Gastroesophageal sphincter (tissue), 4 donors: ENCODE measurements at regions not wholly inside any gene's neighbourhood (a gene's known extent, or its start where the extent isn't known, plus 50 kb on each side); places are given as distances from the start of the nearest gene placed in this dataset.

Experiments used
- ATAC-seq: fragments of 150-250 bp; one replicate; pipeline ENCODE4 v1.9.1; 2016; ENCODE audit warnings: mild to moderate bottlenecking, moderate library complexity
- H3K27ac ChIP-seq, 4 donors: fragments of 200-600 bp; sonication (generic) in 3 of 4; 1 replicate in 3 of 4; 2 replicates in 1 of 4; pipeline ENCODE4 v1.5.1; 2016 to 2019
- H3K27me3 ChIP-seq: fragments of 200-600 bp; sonication (generic); one replicate; pipeline ENCODE4 v1.5.1; 2019
- H3K36me3 ChIP-seq, 2 donors: fragments of 200-600 bp; sonication (generic); one replicate each; pipeline ENCODE4 v1.5.1; 2019; ENCODE audit warnings: control low read depth in 1 of 2
- H3K4me1 ChIP-seq, 3 donors: fragments of 200-600 bp; sonication (generic); 1 replicate in 2 of 3; 2 replicates in 1 of 3; pipeline ENCODE4 v1.5.1; 2016 to 2019; ENCODE audit warnings: control low read depth in 2 of 3
- H3K4me3 ChIP-seq, 2 donors: fragments of 200-600 bp; sonication (generic); one replicate each; pipeline ENCODE4 v1.5.1; 2019; ENCODE audit warnings: mild to moderate bottlenecking in 1 of 2, moderate library complexity in 1 of 2
- H3K9me3 ChIP-seq, 3 donors: fragments of 200-600 bp; sonication (generic); one replicate each; pipeline ENCODE4 v1.5.1; 2017 to 2019; ENCODE audit warnings: control low read depth in 2 of 3
- EP300 ChIP-seq: sonication (generic); formaldehyde crosslinking; IDR thresholded peaks from one replicate; pipeline ENCODE4 v1.6.1; 2017; ENCODE audit warnings: antibody characterized with exemption, mild to moderate bottlenecking
- POLR2A ChIP-seq, 2 donors: fragments of 450-650 bp; IDR thresholded peaks; one replicate each; pipeline ENCODE4 v1.6.1; 2017; ENCODE audit warnings: antibody characterized with exemption in 2 of 2, mild to moderate bottlenecking in 2 of 2, moderate library complexity in 1 of 2
- POLR2AphosphoS5 ChIP-seq: sonication (generic); formaldehyde crosslinking; IDR thresholded peaks from one replicate; pipeline ENCODE4 v1.6.1; 2017; ENCODE audit warnings: antibody characterized with exemption
- WGBS, 2 donors: methylation state at CpG; one replicate each; pipeline ENCODE4 v1.1.5; 2018; ENCODE audit warnings: low coverage in 1 of 2; 5-methylcytosine and 5-hydroxymethylcytosine counted together
- TF ChIP-seq, protein P1 (sequence below), 4 experiments: fragments of 200-600 bp in 2 of 4; fragments of 450-650 bp in 2 of 4; sonication (generic) in 1 of 4; IDR thresholded peaks; one replicate each; pipeline ENCODE4 v1.5.1; 2017 to 2019; ENCODE audit warnings: antibody characterized with exemption in 4 of 4, mild to moderate bottlenecking in 2 of 4, moderate library complexity in 2 of 4

DNA sequence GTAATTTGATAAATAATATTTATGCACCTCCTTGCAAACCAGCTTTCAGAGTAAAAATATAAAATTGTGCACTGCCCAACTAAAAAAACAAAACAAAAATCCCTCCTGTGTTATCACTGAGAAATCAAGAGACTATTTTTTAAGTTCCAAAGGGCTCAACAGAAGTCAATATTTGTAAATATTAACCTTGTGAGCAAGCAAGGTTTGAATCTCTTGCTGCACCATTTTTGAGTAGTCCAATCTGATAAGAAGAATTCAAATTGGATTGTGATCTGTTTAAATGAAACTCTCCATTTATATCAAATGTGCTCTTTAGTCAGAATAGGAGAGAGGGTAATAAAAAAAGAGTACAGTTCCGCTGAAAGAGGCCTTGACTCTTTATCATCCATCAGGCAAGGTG is 520.2 kb downstream of the RAB28 start:
- Histone ChIP-seq H3K9me3 (no peaks in the 10 kb centered on the region), H3K27ac (no peak overlapping the region), H3K27me3 (no peaks in the 10 kb centered on the region), H3K36me3 (no peaks in the 10 kb centered on the region), H3K4me1 (no peaks in the 10 kb centered on the region), H3K4me3 (no peak overlapping the region)
- ATAC-seq = no peak
- 69 to 100% methylated on average over 1 of the region's 1 CpG for WGBS, 2 donors
- TF ChIP-seq, protein P1, sequence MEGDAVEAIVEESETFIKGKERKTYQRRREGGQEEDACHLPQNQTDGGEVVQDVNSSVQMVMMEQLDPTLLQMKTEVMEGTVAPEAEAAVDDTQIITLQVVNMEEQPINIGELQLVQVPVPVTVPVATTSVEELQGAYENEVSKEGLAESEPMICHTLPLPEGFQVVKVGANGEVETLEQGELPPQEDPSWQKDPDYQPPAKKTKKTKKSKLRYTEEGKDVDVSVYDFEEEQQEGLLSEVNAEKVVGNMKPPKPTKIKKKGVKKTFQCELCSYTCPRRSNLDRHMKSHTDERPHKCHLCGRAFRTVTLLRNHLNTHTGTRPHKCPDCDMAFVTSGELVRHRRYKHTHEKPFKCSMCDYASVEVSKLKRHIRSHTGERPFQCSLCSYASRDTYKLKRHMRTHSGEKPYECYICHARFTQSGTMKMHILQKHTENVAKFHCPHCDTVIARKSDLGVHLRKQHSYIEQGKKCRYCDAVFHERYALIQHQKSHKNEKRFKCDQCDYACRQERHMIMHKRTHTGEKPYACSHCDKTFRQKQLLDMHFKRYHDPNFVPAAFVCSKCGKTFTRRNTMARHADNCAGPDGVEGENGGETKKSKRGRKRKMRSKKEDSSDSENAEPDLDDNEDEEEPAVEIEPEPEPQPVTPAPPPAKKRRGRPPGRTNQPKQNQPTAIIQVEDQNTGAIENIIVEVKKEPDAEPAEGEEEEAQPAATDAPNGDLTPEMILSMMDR (IDR thresholded peaks at IDR 0.05) = no peak
- TF ChIP-seq EP300 (no peak), POLR2AphosphoS5 (no peak), POLR2A (IDR thresholded peaks at IDR 0.05) (no peak)

DNA sequence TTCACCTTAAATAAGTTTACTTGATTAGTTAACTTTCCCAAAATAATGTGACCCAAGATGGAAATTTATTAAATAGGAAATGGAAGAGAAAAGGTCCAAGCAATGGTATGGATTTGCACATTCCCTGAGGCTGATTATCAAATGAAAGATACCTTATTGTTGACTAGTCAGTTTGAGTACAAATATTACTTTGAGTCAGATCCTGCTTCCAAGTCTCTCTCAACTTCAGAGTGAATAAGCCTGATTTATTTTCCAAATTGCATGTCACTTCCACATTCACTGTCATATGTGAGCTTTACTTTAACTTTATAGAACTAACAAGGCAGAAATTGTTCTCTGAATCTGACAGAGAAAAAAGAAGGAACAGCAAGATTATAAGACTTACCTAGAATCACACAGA is 520.8 kb downstream of the RAB28 start:
- Histone ChIP-seq H3K4me1 (no peaks in the 10 kb centered on the region), H3K9me3 (no peaks in the 10 kb centered on the region), H3K27me3 (no peaks in the 10 kb centered on the region), H3K36me3 (no peaks in the 10 kb centered on the region), H3K4me3 (no peak overlapping the region), H3K27ac (no peak overlapping the region)
- ATAC-seq = no peak
- TF ChIP-seq POLR2A (IDR thresholded peaks at IDR 0.05) = no peak
- TF ChIP-seq EP300 = no peak
- no peak for TF ChIP-seq POLR2AphosphoS5
- TF ChIP-seq, protein P1 (IDR thresholded peaks at IDR 0.05) = no peak

DNA sequence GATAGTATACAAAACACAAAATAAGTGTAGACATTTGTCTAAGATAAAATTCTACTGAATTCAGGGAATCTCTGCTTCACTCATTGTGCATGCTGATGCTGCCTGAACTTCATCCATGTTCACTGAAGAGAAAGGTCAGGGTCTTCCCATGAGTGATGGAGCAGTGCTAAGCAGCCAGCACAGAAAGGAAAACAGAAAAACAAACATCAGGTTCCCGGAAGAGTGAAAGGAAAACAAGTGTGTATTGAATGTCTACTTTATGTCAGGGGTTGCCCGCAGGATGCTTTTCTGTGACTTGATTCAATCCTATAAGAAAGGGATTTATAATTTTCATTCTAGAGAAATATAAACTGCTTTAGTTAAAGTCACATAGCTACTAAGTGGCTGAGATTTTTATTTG is 522.4 kb downstream of the RAB28 start:
- TF ChIP-seq, protein P1 (IDR thresholded peaks at IDR 0.05) = no peak
- TF ChIP-seq POLR2AphosphoS5 = no peak
- 69 to 82% methylated on average over 2 of the region's 2 CpGs for WGBS, 2 donors
- Histone ChIP-seq H3K4me1 (no peaks in the 10 kb centered on the region), H3K27ac (no peak overlapping the region), H3K4me3 (no peak overlapping the region), H3K27me3 (no peaks in the 10 kb centered on the region), H3K36me3 (no peaks in the 10 kb centered on the region), H3K9me3 (no peaks in the 10 kb centered on the region)
- ATAC-seq = no peak

DNA sequence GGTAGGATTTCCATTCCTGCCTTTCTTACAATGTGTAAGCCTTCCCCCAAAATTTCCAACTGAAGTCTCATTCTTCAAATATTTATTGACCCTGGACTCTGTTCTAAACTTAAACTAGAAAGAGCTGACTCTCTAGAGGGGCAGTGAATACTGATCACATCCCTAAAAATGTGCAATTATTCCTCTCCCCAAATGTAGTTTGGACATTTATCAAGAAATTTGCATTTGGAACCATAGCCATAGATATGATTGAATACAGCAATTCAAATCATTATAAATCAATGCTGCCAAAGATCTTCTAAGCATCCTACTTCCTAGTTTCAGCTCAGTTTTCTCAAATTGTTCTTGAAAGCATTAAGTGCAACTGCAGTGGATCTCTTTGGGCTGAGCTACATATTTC is 525.7 kb downstream of the RAB28 start:
- TF ChIP-seq, protein P1 (IDR thresholded peaks at IDR 0.05) = no peak
- TF ChIP-seq POLR2AphosphoS5 = no peak
- TF ChIP-seq EP300 = no peak
- TF ChIP-seq POLR2A (IDR thresholded peaks at IDR 0.05) = no peak
- Histone ChIP-seq H3K27me3 (no peaks in the 10 kb centered on the region), H3K4me1 (no peaks in the 10 kb centered on the region), H3K27ac (no peak overlapping the region), H3K4me3 (no peak overlapping the region), H3K36me3 (no peaks in the 10 kb centered on the region), H3K9me3 (no peaks in the 10 kb centered on the region)
- no peak for ATAC-seq

DNA sequence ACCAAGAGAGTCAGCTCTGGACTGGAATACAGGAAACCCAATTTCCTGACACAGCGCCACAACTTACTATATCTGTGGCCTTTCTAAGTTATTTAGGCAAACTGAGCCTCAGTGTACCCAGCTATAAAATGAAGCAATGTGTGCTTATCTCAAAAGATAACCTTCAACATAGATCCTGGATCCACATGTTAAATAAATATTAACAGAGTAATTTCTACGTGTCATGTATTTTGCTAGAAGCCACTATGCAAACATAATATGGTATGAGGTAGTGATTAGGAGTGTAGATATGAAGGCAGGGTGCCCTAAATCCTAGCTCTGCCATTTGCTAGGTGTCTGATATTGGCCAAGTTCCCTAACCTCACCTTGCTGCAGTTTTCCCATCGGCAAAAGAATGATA is 527.0 kb downstream of the RAB28 start:
- WGBS, 2 donors = 87 to 90% methylated on average over 3 of the region's 3 CpGs

More for the DNA sequence above, 527.0 kb downstream of the RAB28 start:
- Histone ChIP-seq H3K9me3 (no peaks in the 10 kb centered on the region), H3K27ac (no peak overlapping the region), H3K4me3 (no peak overlapping the region), H3K36me3 (no peaks in the 10 kb centered on the region), H3K4me1 (no peaks in the 10 kb centered on the region), H3K27me3 (no peaks in the 10 kb centered on the region)
- no peak for ATAC-seq
- TF ChIP-seq POLR2A (IDR thresholded peaks at IDR 0.05) (no peak), EP300 (no peak), POLR2AphosphoS5 (no peak)
- TF ChIP-seq, protein P1 (IDR thresholded peaks at IDR 0.05) = no peak
